ENCODE measurements at regions not wholly inside any gene's neighbourhood (a gene's known extent, or its start where the extent isn't known, plus 50 kb on each side); places are given as distances from the start of the nearest gene placed in this dataset.

GRCh38 chr6:93902517-93902916 is 483.2 kb upstream of the EPHA7 start:
- H3K36me3 ChIP-seq (ENCODE audit: control insufficient read depth, insufficient read depth, low read length) = no peaks in the 10 kb centered on the region
- TF ChIP-seq, protein P1, sequence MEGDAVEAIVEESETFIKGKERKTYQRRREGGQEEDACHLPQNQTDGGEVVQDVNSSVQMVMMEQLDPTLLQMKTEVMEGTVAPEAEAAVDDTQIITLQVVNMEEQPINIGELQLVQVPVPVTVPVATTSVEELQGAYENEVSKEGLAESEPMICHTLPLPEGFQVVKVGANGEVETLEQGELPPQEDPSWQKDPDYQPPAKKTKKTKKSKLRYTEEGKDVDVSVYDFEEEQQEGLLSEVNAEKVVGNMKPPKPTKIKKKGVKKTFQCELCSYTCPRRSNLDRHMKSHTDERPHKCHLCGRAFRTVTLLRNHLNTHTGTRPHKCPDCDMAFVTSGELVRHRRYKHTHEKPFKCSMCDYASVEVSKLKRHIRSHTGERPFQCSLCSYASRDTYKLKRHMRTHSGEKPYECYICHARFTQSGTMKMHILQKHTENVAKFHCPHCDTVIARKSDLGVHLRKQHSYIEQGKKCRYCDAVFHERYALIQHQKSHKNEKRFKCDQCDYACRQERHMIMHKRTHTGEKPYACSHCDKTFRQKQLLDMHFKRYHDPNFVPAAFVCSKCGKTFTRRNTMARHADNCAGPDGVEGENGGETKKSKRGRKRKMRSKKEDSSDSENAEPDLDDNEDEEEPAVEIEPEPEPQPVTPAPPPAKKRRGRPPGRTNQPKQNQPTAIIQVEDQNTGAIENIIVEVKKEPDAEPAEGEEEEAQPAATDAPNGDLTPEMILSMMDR (IDR thresholded peaks at IDR 0.05; ENCODE audit: insufficient read depth, low read length, poor library complexity, severe bottlenecking) = no peak
- no peak for DNase-seq (ENCODE audit: low read depth)

DNA sequence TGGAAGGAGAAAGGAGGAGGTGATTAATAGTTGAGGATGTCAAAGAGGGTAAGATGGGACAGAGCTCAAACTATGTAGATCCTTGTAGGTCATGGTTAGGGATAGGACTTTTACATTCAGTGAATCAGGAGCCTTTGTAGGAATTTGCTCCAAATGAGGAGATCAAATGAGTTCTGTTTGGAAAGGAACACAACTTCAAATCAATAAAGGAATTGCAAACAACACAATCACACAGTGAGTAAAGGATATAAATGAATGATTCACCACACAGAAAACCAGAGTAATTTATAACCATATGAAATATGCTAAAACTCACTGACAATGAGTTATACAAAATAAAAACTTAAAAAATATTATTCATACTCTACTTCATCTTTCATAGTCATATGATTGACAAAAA is 480.8 kb upstream of the EPHA7 start:
- no peak for DNase-seq (ENCODE audit: low read depth)

More at GRCh38 chr6:93902517-93902916, 483.2 kb upstream of the EPHA7 start:
- H3K4me3 ChIP-seq (ENCODE audit: low read depth, low read length) = no peak overlapping the region
- no peaks in the 10 kb centered on the region for H3K27me3 ChIP-seq (ENCODE audit: control insufficient read depth, insufficient read depth, low read length)

GRCh38 chr6:93896081-93896480 is 476.7 kb upstream of the EPHA7 start:
- no peak overlapping the region for H3K4me3 ChIP-seq (ENCODE audit: low read depth, low read length)
- TF ChIP-seq, protein P1 (IDR thresholded peaks at IDR 0.05; ENCODE audit: insufficient read depth, low read length, poor library complexity, severe bottlenecking) = no peak
- no peaks in the 10 kb centered on the region for H3K36me3 ChIP-seq (ENCODE audit: control insufficient read depth, insufficient read depth, low read length)
- no peaks in the 10 kb centered on the region for H3K27me3 ChIP-seq (ENCODE audit: control insufficient read depth, insufficient read depth, low read length)
- no peak for DNase-seq (ENCODE audit: low read depth)

More for the DNA sequence above, 480.8 kb upstream of the EPHA7 start:
- TF ChIP-seq, protein P1 (IDR thresholded peaks at IDR 0.05; ENCODE audit: insufficient read depth, low read length, poor library complexity, severe bottlenecking) = no peak
- Histone ChIP-seq H3K27me3 (ENCODE audit: control insufficient read depth, insufficient read depth, low read length) (no peaks in the 10 kb centered on the region), H3K36me3 (ENCODE audit: control insufficient read depth, insufficient read depth, low read length) (no peaks in the 10 kb centered on the region), H3K4me3 (ENCODE audit: low read depth, low read length) (no peak overlapping the region)

GRCh38 chr6:93894521-93894920 is 475.2 kb upstream of the EPHA7 start:
- no peaks in the 10 kb centered on the region for H3K36me3 ChIP-seq (ENCODE audit: control insufficient read depth, insufficient read depth, low read length)
- DNase-seq (ENCODE audit: low read depth) = no peak
- H3K4me3 ChIP-seq (ENCODE audit: low read depth, low read length) = no peak overlapping the region
- TF ChIP-seq, protein P1 (IDR thresholded peaks at IDR 0.05; ENCODE audit: insufficient read depth, low read length, poor library complexity, severe bottlenecking) = no peak
- no peaks in the 10 kb centered on the region for H3K27me3 ChIP-seq (ENCODE audit: control insufficient read depth, insufficient read depth, low read length)

DNA sequence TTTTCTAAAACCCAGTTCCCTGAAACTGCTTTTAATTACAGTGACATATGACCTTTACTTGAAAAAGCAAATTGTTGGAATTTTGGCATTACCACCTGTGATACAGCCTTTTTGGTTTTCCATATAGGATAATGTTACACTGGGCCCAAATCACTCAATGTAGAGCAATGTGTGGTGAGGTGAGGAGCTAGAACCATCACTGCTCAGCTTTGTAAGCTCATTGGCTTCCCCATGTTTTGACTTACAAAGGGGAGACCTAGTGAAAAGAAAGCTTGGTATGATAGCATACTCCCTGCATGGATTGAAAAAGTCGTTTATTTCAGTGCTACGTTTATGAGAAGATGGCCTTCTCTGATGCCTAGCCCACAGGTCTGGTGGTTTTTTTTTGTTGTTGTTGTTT is 470.4 kb upstream of the EPHA7 start:
- Histone ChIP-seq H3K36me3 (ENCODE audit: control insufficient read depth, insufficient read depth, low read length) (no peaks in the 10 kb centered on the region), H3K27me3 (ENCODE audit: control insufficient read depth, insufficient read depth, low read length) (no peaks in the 10 kb centered on the region), H3K4me3 (ENCODE audit: low read depth, low read length) (no peak overlapping the region)
- TF ChIP-seq, protein P1 (IDR thresholded peaks at IDR 0.05; ENCODE audit: insufficient read depth, low read length, poor library complexity, severe bottlenecking) = no peak
- DNase-seq (ENCODE audit: low read depth) = no peak

GRCh38 chr6:93886416-93886815 is 467.1 kb upstream of the EPHA7 start:
- H3K4me3 ChIP-seq (ENCODE audit: low read depth, low read length) = no peak overlapping the region
- DNase-seq (ENCODE audit: low read depth) = no peak
- TF ChIP-seq, protein P1 (IDR thresholded peaks at IDR 0.05; ENCODE audit: insufficient read depth, low read length, poor library complexity, severe bottlenecking) = no peak
- H3K27me3 ChIP-seq (ENCODE audit: control insufficient read depth, insufficient read depth, low read length) = no peaks in the 10 kb centered on the region
- no peaks in the 10 kb centered on the region for H3K36me3 ChIP-seq (ENCODE audit: control insufficient read depth, insufficient read depth, low read length)

All from kidney epithelial cell (primary cell).